GM18519 (cell line): ENCODE measurements at regions not wholly inside any gene's neighbourhood (a gene's known extent, or its start where the extent isn't known, plus 50 kb on each side); places are given as distances from the start of the nearest gene placed in this dataset.

Experiments used
- ATAC-seq: cut with Tn5 transposase; IDR thresholded peaks from one replicate; pipeline ENCODE4 v1.9.1; 2021; ENCODE audit warnings: mild to moderate bottlenecking, moderate library complexity; ENCODE audit not compliant: unreplicated experiment, low FRiP score

DNA sequence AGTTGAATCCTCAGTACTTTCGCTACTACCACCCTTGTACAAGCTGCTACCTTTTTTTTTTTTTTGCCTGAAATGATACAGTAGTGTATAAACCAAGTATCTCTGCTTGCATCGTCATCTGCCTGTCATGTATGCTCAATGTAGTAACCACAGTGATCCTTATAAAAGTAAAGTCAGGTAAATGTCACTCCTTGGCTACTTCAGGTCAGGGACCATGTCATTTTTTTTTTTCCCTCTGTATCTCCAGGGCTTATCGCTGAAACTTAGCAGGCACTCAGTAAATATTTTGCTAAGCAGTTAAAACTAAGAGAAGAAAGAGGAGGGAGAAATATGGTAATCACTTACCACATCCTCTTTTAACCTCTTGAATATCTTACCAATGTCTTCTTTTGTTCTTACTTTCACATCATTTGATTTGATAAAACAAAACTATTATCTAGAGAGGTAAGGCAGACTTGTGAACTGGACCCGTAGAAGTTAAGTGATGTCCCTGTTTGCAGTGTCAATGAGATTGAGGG is 96.8 kb upstream of the KLF12 start:
- no peak for ATAC-seq

DNA sequence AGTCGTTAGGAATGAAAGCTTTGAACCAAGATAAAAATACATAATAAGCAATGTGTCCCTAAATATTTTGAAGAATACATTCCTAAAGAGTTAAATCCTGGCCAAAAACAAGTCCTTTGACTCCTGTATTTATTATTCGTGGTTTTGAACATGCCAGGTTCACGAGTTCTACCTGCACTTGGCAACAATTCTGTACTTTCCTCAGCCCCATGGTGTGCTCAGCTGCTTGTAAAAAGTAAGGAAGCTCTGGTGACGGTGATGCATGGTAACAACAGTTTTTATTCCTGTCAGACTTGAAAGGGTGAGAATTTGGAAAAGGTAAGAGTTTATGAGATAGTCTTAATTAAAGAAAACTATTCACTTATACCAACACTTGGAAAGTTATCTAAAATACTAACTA is 95.0 kb upstream of the KLF12 start:
- ATAC-seq, result no peak

DNA sequence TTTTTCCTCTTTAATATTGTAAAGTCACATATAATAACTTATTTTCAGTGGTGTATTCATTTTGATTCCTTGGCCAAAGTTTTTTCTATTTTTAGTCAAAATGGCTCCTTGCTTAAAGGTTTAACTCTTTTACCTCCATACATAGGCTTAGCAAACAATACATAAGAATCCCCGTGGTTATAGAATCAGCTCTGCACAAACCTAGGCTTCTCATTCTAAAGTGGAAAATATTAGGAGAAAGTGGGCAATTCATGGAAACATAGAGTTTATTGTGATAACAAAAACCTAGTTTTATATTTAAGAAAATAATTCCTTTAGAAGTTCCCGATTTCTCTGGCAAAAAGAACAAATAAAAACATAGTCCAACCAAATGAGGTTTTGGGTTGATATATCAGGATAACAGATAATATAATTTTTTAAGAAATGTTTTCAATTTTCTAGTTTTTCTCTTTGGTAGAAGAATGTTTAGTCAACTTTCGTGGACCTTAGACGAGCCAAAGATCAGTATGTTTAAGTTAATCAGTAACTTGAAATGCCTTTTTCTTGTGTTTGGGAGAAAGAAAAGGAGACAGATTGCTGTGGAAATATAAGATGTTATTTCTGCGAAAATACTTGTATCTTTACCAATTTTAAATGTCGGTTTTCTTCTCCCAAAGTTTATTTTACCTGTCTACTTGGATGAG is 93.4 kb upstream of the KLF12 start:
- ATAC-seq, result no peak

DNA sequence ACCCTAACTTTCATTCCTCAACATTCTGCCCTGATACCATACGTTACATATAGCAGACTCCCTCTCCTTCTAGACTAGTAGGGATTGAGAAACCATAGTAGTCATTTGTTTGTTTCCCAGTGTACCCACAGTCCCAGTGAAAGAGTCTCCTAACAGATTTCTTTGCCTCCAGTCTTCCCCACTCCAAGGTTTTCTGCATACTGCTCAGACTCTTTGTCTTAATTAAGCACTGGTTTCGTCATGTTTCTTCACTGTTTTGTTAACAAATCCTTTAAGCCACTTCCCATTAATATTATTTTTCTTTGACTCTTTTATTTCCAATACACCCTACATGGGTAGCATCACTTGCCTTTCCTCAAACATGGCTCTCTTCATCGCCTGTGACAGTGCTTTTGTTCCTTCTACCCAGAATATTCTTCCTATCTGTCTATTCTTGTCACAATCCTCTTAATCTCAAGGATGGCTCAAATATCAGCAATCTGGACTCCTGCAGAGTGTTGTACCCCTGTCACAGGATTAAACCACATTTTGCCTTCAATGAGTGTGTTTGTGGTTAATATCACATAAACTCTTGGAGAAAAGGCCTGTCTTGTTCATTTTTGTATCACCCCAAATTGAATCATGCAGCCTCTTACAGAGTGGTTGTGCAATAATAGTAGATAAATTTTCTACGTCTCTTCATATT is 92.7 kb upstream of the KLF12 start:
- ATAC-seq, result no peak

DNA sequence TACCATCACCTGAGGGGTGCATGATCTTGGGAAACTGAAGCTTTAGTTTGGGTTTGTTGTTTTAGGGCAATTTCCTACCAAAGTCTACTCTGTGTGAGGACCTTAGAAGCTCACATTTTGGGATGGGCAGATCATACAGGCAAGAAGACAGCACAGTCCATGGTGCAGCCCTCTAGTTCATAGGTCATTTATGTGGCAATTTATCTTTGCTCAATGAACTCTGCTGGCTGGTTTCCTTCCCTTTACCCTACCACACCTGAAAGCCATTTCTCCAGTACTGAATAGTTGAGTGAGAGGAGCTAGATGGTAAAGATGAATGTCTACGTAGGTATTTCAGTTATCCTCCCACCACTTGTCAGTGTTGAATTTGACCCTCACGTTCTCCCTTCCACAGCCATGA is 87.5 kb upstream of the KLF12 start:
- no peak for ATAC-seq

DNA sequence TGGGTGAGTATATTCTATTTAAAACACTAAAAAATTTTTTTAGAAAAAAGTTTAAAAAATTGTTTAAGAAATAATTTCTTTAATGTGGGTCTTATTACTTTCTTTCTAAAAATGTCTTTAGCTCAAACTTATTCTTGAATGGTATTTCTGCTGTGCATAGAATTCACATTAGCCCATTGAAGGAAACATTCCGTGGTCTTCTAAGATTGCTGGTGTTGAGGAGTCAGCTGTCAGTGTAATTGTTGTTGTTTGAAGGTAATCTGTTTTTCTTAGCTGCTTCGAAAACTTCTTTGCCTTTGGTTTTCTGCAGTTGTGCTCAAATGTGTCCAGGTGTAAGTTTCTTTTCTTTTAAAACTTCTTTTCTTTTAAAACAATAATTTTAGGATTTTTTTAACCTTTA is 85.4 kb upstream of the KLF12 start:
- no peak for ATAC-seq

DNA sequence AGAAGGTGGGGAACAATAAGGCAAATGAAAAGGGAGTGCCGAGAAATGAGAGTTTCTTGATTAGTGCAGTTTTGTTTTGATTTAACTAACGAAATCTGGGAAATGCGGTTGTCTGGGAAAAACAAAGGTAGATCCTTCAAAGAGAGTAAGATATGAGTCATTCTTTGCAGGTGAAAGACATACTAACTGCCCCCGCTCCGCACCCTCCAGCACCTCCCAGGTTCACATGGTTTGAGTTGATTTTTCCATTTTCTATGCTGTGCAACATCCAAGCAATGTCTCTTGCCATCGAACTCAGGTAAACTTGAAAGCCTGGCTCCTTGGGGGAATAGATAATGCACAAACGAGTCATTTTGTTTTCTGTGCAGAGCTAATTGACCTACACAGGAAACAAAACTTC is 84.1 kb upstream of the KLF12 start:
- no peak for ATAC-seq

DNA sequence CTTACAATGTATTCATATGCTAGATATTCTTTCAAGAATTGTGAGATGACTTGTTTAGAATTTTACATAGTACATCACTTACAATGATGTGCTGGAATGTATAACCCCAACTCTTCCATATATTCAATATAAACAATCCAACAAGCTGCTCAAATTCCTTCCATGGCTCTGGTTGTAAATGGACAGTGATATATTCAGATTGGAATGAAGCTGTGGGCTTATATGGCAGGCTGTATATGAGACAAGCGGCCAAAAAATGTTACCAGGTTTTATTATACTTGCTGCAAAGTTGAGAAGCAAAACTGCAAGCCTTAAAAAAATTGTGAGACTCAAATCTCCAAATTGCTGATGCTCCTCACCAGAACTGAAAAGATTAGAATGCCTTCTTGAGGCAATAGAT is 83.6 kb upstream of the KLF12 start:
- no peak for ATAC-seq

DNA sequence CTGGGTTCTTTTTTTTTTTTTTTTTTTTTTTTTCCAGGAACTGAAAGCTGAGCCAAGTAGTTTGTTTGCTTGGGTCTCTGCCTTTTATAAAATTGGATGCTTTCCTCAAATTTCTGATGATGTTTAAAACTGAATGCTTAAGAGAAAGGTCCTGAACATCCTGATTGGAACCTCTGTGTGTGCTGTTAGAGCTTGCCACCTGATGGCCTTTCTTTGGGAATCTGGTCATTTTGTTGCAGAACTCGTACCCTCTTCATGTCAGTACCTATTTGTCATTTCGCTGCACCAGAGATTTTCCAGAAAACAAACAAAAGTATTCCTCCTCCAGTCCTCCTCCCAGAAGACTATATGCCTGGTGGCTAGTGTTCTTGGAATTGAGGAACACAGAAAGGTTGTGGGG is 81.2 kb upstream of the KLF12 start:
- ATAC-seq, result no peak

DNA sequence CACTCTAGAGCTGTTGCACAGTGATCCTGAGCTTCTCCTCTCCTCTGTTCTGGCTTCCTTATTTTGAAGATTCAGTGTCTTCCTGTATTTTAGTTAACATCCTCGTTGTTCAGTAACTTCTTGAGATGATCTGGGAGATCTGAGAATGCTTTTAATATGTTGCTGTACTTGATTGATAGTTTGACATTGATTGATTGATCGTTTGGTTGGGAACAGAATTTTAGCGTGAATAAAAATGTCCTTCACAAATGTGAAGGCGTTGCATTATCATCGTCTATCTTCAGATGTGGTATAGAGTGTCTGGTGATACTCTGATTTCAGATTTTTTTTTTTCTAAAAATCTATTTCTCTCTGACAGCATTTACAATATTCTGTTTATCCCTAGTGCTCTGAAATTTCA is 80.1 kb upstream of the KLF12 start:
- no peak for ATAC-seq

DNA sequence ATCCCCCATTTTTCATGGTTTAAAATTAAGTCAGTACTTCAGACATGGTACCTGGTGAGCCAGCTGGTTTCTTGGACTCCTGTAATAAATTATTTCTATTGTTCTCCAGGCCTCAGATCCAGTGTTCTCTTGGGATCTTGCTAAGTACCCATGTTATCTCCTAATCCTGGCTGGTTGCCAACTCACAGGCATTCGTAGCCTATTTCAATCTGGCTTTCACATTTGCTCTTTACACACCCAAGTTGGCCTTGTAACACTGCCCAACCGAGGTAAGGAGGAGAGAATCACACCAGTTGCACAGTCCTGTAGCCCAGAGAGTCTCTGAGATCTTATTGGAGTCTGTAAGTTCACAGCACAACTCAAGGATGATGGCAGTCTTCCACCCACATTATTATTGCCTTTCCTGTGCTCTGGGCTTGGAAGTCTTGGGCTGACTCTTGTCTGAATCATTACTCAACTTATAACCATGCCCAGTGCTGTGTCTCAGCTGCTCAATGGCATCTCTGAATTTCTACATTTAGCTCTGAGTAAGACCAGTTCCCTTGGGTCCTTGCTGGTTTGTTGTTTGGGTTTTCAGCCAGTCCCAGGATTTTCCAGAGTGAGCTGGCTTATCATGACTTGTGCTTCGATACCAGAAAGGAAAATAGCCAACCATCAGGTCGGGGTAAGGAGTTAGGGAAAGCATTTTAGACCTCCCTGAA is 76.6 kb upstream of the KLF12 start:
- ATAC-seq, result no peak

DNA sequence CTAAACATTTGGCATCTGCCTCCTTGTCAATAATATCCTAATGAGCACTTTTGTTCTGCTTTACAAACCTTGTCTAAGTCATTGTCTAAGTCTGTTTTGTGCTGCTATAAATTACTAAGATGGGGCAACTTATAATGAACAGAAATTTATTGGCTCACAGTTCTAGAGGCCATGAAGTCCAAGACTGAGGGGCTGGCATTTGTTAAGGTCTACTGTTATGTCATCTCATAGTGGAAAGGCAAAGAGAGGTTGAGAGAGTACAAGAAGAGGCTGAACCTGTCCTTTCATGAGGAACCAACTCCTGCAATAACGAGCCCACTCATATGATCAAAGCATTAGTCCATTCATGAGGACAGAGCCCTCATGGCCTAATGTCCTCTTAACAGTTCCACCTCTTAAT is 72.7 kb upstream of the KLF12 start:
- ATAC-seq, result no peak

DNA sequence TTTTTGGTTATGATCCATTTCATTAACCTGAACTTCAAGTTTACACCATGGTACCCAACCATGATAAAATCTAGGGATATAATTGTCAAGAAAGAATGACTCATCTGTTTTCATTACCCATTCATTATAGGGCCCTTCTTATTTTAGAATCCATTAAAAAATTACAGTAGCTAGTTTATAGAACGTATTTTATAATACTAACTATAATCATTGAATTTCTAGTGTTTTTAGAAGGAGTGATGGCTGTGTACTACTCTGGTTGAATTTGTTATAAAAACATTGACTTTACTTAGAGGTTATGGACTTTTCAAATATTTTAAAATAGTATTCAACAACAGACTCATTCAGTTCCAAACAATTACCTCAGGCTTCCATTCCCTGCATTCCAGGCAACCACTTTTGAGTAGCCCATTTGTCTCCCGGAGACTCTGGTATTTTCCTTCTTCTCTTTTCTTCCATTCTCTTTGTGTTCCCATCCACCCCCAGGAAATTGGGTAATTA is 71.9 kb upstream of the KLF12 start:
- ATAC-seq, result no peak

DNA sequence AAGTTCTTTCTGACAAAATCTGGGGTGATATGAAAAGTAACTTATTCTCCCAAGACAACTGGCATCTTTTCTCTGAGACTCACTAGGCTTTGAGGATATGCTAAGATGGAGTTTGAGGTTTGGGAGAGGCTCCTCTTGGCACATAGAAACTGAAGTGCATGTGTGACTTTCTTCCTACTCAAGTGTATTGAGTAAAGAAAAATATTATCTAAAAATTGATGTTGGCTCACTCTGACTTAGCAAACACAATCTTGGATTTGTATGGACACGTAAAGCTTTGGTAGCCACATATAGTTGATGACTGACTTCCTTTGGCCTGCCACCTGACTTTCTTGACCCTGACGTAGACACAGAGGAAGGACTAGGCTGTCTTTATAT is 71.1 kb upstream of the KLF12 start:
- no peak for ATAC-seq

DNA sequence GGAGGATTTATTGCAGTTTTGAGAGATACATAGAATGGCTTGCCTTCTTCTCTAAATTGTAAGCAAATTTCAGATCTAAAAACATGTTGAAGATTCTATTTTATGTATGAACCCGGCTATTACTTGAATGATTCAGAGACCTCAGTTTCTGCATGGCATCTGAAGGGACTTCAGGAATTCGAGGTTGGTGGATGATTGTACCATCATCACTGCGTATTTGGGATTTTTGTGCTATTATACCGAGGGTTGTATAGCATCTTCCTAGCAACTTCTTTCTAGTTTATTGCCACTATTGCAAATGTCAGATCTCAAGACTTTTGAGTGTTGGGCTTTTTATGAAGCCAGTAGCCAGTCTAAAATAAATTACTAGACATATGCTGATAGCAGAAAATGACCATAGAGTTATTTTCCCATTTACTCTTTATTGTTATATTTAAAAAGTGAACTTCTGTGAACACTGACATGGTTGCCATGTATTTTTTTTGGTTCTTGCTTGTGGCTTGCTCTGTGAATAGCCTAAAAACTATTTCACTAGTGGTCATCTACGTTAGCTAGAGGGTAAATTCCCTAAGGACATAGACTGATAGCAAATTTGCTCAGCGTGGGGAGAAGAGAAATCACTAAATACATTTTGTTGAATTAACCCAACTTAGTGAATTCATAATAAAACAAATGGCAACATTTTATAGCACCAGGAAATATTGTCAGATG is 70.6 kb upstream of the KLF12 start:
- ATAC-seq, result no peak

DNA sequence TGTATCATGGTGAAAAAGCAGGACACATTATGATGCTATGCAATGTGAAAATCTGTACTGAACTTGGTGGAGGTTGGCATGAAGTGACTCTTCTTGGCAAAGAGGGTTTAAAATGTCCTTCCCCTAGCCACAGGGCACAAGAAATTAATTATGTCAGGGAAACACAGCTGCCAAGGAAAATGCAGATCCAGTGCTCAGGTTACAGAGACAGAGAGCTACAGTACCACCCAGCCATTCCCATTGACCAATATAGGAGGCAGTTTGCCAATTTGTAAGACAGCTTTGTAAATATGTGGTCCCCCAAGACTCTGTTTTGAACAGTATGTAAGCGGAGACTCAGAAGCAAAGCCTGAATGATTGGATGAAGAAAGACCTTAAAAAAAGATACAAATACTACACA is 69.4 kb upstream of the KLF12 start:
- no peak for ATAC-seq

DNA sequence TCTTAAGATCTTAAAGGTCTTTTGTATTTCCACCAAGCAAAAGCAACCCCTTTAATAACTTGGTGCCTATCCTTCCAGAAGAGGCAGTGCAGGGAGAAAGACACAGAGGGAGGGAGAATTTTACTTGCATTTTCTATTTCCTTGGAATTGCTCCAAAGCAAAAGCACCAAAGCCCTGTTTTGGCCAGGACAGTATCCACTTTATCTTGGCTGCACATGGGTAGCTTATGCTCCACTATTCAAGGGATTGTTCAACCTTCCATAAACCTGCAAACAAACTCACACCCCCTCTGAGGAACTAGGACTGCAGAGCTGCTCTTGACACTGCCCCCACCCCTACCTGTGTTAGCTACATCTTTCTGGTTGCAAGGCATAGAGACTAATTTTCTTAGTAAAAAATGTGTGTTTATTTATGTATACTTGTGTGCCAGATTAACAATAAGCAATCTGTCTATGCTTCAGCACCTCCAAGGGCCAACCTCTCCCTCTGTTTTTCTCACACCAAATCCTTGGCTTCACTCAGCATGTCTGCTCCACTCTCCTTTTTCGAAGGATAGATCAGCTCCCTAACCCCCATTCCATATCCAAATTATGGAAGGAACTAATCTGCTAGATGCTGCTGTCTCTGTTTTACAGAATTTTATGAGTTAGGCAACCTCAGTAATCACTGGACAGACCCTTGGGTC is 68.1 kb upstream of the KLF12 start:
- no peak for ATAC-seq

DNA sequence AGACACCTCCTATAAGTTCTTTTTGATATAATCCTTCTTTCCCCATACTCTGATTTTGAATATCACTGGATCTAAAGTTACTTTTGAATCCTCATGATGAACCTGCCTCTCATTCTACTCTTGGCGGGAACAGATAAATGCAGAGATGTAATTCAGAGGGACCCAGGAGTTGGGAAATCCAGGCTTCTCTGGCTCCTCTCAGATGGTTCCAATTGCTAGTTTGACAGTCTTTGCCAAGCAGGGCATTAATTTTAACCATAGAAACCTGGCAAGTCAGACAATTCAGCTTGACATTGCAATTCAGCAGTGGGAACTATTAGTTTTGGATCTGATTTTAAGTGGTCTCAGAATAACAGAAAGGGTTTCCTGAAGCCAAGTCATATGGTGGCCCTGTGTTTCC is 67.3 kb upstream of the KLF12 start:
- no peak for ATAC-seq

DNA sequence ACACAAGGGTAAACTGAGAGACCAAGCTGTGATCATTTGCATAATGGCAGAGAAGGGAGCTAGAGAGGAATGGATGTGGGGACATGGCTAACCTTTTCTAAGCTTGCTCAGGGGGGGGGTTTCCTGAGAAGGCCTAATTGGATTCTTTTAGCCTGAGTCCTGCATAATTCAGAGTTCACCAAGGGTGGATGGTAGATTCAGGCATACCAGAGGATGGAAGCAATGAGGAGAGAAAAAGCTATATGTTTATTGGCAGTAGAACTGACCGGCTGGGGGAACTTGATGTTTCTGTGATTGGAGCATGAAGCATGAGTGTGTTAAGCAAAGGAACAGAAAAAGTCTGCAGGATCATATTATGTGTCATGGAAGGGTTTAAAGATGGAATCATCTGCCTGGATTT is 65.9 kb upstream of the KLF12 start:
- no peak for ATAC-seq

DNA sequence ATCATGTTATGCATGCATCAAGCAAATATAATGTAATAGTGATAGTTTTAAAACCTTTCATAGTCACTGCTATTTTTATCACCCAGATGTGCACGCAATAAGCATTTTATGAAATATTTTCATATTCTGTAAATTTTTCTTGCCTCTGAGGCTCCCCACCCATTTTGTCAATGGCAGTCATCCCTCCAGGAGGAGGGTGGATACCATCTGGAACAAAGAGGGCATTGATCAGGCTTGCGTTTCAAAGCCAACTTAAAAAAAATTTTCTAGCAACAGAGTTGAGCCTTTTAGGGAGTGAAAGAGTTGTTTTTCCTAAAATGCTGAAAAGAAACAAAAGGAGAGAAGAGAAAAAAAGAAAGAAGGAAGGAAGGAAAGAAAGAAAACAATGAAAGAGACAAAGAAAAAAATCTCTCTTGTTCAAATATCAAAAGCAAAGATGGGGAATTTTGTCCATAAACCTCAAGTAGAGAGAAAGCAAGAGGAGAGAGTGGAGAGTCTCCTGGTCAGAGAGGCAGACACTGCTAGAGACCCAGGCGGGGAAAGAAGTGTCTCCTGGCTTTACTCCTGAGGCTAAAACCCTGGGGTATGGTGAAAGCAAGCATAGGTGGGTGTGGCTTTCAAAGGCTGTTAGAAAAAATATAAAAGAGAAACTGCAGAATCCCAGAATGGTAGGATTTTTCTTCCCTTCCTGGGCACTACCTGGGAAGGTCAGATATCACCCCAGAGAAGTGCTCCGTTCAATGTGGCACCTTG is 63.6 kb upstream of the KLF12 start:
- no peak for ATAC-seq
